ENCODE measurements at regions not wholly inside any gene's neighbourhood (a gene's known extent, or its start where the extent isn't known, plus 50 kb on each side); places are given as distances from the start of the nearest gene placed in this dataset.

GRCh38 chr2:176494949-176495353 lies 225.7 kb downstream of the MTX2 start:
- Mint-ChIP-seq H3K27ac (no peak overlapping the region), H3K4me1 (peaks cover 15% of the 10 kb centered on the region), H3K36me3 (no peaks in the 10 kb centered on the region), H3K27me3 (ENCODE audit: low read depth) (peaks cover 39% of the 10 kb centered on the region), H3K9me3 (no peaks in the 10 kb centered on the region), H3K4me3 (no peak overlapping the region)
- no peak for TF ChIP-seq CTCF (IDR thresholded peaks at IDR 0.05; ENCODE audit: unreplicated experiment)
- DNase-seq (ENCODE audit: low spot score in 2 of 2, unreplicated experiment in 2 of 2): no peak

GRCh38 chr2:176495826-176496225 lies 226.6 kb downstream of the MTX2 start:
- Mint-ChIP-seq H3K27me3 (ENCODE audit: low read depth) (peaks cover 42% of the 10 kb centered on the region), H3K4me3 (no peak overlapping the region), H3K4me1 (peaks cover 7% of the 10 kb centered on the region), H3K9me3 (no peaks in the 10 kb centered on the region), H3K36me3 (no peaks in the 10 kb centered on the region), H3K27ac (no peak overlapping the region)
- no peak for DNase-seq (ENCODE audit: low spot score in 2 of 2, unreplicated experiment in 2 of 2)
- no peak for TF ChIP-seq CTCF (IDR thresholded peaks at IDR 0.05; ENCODE audit: unreplicated experiment)

GRCh38 chr2:176496761-176497160 lies 227.5 kb downstream of the MTX2 start:
- TF ChIP-seq CTCF (IDR thresholded peaks at IDR 0.05; ENCODE audit: unreplicated experiment): no peak
- Mint-ChIP-seq H3K36me3 (no peaks in the 10 kb centered on the region), H3K27me3 (ENCODE audit: low read depth) (peaks cover 51% of the 10 kb centered on the region), H3K4me1 (no peaks in the 10 kb centered on the region), H3K9me3 (no peaks in the 10 kb centered on the region), H3K27ac (no peak overlapping the region), H3K4me3 (no peak overlapping the region)
- no peak for DNase-seq (ENCODE audit: low spot score in 2 of 2, unreplicated experiment in 2 of 2)

- Mint-ChIP-seq H3K27me3 (ENCODE audit: low read depth) (peaks cover 69% of the 10 kb centered on the region), H3K4me1 (no peaks in the 10 kb centered on the region), H3K9me3 (no peaks in the 10 kb centered on the region), H3K4me3 (no peak overlapping the region), H3K27ac (no peak overlapping the region), H3K36me3 (no peaks in the 10 kb centered on the region)
- no peak for DNase-seq (ENCODE audit: low spot score in 2 of 2, unreplicated experiment in 2 of 2)
- TF ChIP-seq CTCF (IDR thresholded peaks at IDR 0.05; ENCODE audit: unreplicated experiment): no peak
Measured at GRCh38 chr2:176500901-176501300, 231.7 kb downstream of the MTX2 start.

- Mint-ChIP-seq H3K27ac (no peak overlapping the region), H3K36me3 (no peaks in the 10 kb centered on the region), H3K27me3 (ENCODE audit: low read depth) (peaks cover 67% of the 10 kb centered on the region), H3K4me1 (no peaks in the 10 kb centered on the region), H3K9me3 (no peaks in the 10 kb centered on the region), H3K4me3 (no peak overlapping the region)
- no peak for TF ChIP-seq CTCF (IDR thresholded peaks at IDR 0.05; ENCODE audit: unreplicated experiment)
- no peak for DNase-seq (ENCODE audit: low spot score in 2 of 2, unreplicated experiment in 2 of 2)
Measured at GRCh38 chr2:176501617-176502016, 232.4 kb downstream of the MTX2 start.

GRCh38 chr2:176502619-176503018 lies 233.4 kb downstream of the MTX2 start:
- H3K36me3 Mint-ChIP-seq: no peaks in the 10 kb centered on the region
- H3K4me1 Mint-ChIP-seq: no peaks in the 10 kb centered on the region
- peaks cover 68% of the 10 kb centered on the region for H3K27me3 Mint-ChIP-seq (ENCODE audit: low read depth)
- H3K4me3 Mint-ChIP-seq: no peak overlapping the region
- DNase-seq (ENCODE audit: low spot score in 2 of 2, unreplicated experiment in 2 of 2): no peak
- TF ChIP-seq CTCF (IDR thresholded peaks at IDR 0.05; ENCODE audit: unreplicated experiment): no peak
- no peaks in the 10 kb centered on the region for H3K9me3 Mint-ChIP-seq
- H3K27ac Mint-ChIP-seq: no peak overlapping the region
